ENCODE measurements at regions not wholly inside any gene's neighbourhood (a gene's known extent, or its start where the extent isn't known, plus 50 kb on each side); places are given as distances from the start of the nearest gene placed in this dataset.

DNA sequence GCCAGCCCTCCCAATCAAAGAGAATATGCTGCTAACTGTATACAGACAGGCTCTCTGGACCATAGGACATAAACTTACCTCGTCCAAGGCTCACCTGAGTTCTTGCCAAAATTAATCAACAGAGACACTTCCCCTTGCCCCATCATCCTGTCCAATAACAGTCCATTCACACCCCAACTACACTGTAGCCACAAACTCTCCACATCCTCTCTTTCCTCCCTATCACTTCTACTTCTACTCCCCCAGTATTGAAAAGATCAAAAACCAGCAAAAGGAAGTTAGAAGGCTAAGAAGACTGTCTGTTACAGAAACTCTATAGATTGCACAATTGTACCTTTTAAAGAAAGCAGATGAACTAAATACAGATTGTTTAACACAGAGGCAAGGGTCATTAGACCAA is 133.5 kb upstream of the STT3B start:
- TF ChIP-seq, protein P1, sequence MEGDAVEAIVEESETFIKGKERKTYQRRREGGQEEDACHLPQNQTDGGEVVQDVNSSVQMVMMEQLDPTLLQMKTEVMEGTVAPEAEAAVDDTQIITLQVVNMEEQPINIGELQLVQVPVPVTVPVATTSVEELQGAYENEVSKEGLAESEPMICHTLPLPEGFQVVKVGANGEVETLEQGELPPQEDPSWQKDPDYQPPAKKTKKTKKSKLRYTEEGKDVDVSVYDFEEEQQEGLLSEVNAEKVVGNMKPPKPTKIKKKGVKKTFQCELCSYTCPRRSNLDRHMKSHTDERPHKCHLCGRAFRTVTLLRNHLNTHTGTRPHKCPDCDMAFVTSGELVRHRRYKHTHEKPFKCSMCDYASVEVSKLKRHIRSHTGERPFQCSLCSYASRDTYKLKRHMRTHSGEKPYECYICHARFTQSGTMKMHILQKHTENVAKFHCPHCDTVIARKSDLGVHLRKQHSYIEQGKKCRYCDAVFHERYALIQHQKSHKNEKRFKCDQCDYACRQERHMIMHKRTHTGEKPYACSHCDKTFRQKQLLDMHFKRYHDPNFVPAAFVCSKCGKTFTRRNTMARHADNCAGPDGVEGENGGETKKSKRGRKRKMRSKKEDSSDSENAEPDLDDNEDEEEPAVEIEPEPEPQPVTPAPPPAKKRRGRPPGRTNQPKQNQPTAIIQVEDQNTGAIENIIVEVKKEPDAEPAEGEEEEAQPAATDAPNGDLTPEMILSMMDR (conservative IDR thresholded peaks at IDR 0.05; ENCODE audit: low read length), result no peak
- TF ChIP-seq EZH2phosphoT487 (IDR thresholded peaks at IDR 0.05; ENCODE audit: borderline replicate concordance), result no peak

All from Loucy (cell line).